ENCODE measurements at regions not wholly inside any gene's neighbourhood (a gene's known extent, or its start where the extent isn't known, plus 50 kb on each side); places are given as distances from the start of the nearest gene placed in this dataset.
"Not testable (repeated sequence)": the region's sequence is repeated elsewhere in the genome, so short reads cannot be mapped to it uniquely, and the experiment has no call there.

- no peak for FAIRE-seq
These were observed 472.3 kb upstream of the EYS start for GRCh38 chr6:66179361-66179760.

GRCh38 chr6:66173587-66173986, 466.6 kb upstream of the EYS start:
- FAIRE-seq, result no peak

GRCh38 chr6:66166713-66167112, 459.7 kb upstream of the EYS start:
- not testable (repeated sequence) for FAIRE-seq

- FAIRE-seq, result no peak
These were observed 454.6 kb upstream of the EYS start for GRCh38 chr6:66161546-66162108.

- no peak for FAIRE-seq
These were observed 452.9 kb upstream of the EYS start for GRCh38 chr6:66159937-66160336.

- FAIRE-seq, result no peak
These were observed 446.2 kb upstream of the EYS start for GRCh38 chr6:66153247-66153646.

- no peak for FAIRE-seq
These were observed 442.1 kb upstream of the EYS start for GRCh38 chr6:66149132-66149531.

GRCh38 chr6:66145867-66146266, 438.8 kb upstream of the EYS start:
- no peak for FAIRE-seq

- FAIRE-seq, result no peak
These were observed 427.0 kb upstream of the EYS start for GRCh38 chr6:66134021-66134420.

GRCh38 chr6:66128656-66129055, 421.6 kb upstream of the EYS start:
- no peak for FAIRE-seq

GRCh38 chr6:66128243-66128642, 421.2 kb upstream of the EYS start:
- FAIRE-seq, result no peak

- no peak for FAIRE-seq
These were observed 420.0 kb upstream of the EYS start for GRCh38 chr6:66127061-66127460.

GRCh38 chr6:66126358-66126757, 419.3 kb upstream of the EYS start:
- FAIRE-seq, result no peak

GRCh38 chr6:66103954-66104353, 396.9 kb upstream of the EYS start:
- no peak for FAIRE-seq

GRCh38 chr6:66103354-66103753, 396.3 kb upstream of the EYS start:
- no peak for FAIRE-seq

GRCh38 chr6:66096679-66097078, 389.7 kb upstream of the EYS start:
- no peak for FAIRE-seq

GRCh38 chr6:66094615-66095014, 387.6 kb upstream of the EYS start:
- no peak for FAIRE-seq

- not testable (repeated sequence) for FAIRE-seq
These were observed 385.3 kb upstream of the EYS start for GRCh38 chr6:66092306-66092705.

GRCh38 chr6:66086532-66086931, 379.5 kb upstream of the EYS start:
- FAIRE-seq, result no peak

- FAIRE-seq, result no peak
These were observed 375.9 kb upstream of the EYS start for GRCh38 chr6:66082914-66083313.

- FAIRE-seq, result no peak
These were observed 361.9 kb upstream of the EYS start for GRCh38 chr6:66068907-66069306.

- no peak for FAIRE-seq
These were observed 361.0 kb upstream of the EYS start for GRCh38 chr6:66068033-66068432.

- FAIRE-seq, result no peak
These were observed 358.3 kb upstream of the EYS start for GRCh38 chr6:66065313-66065712.

- FAIRE-seq, result no peak
These were observed 350.0 kb upstream of the EYS start for GRCh38 chr6:66057034-66057433.

- no peak for FAIRE-seq
These were observed 347.9 kb upstream of the EYS start for GRCh38 chr6:66054967-66055366.

- no peak for FAIRE-seq
These were observed 344.8 kb upstream of the EYS start for GRCh38 chr6:66051812-66052211.

All from TTC549 (cell line).